Mesenchymal stem cell (in vitro differentiated cells and primary cell): ENCODE measurements at regions not wholly inside any gene's neighbourhood (a gene's known extent, or its start where the extent isn't known, plus 50 kb on each side); places are given as distances from the start of the nearest gene placed in this dataset.
"Not testable (repeated sequence)": the region's sequence is repeated elsewhere in the genome, so short reads cannot be mapped to it uniquely, and the experiment has no call there.

Experiments
- DNase-seq: peaks from one replicate; pipeline ENCODE4 v3.0.0-alpha.2; 2013
- H2AFZ ChIP-seq: one replicate; pipeline ENCODE4 v1.6.1; 2013; ENCODE audit warnings: low read depth, mild to moderate bottlenecking, control low read depth, inconsistent platforms, low read length, moderate library complexity
- H2AK5ac ChIP-seq: 2 replicates; pipeline ENCODE4 v1.6.1; 2013; ENCODE audit warnings: low read length, moderate library complexity, mild to moderate bottlenecking, inconsistent platforms; ENCODE audit not compliant: severe bottlenecking
- H2BK120ac ChIP-seq: one replicate; pipeline ENCODE4 v1.6.1; 2013; ENCODE audit warnings: low read depth, mild to moderate bottlenecking, inconsistent platforms, low read length, moderate library complexity
- H2BK12ac ChIP-seq, 2 experiments: one replicate each; pipeline ENCODE4 v1.6.1; 2013; ENCODE audit warnings: inconsistent platforms in 2 of 2, low read length in 2 of 2, mild to moderate bottlenecking in 2 of 2, moderate library complexity in 2 of 2, control low read depth in 1 of 2
- H2BK15ac ChIP-seq: one replicate; pipeline ENCODE4 v1.6.1; 2013; ENCODE audit warnings: mild to moderate bottlenecking, low read depth, inconsistent platforms; ENCODE audit not compliant: poor library complexity, severe bottlenecking
- H2BK5ac ChIP-seq: 2 replicates; pipeline ENCODE4 v1.6.1; 2013; ENCODE audit warnings: low read depth, mild to moderate bottlenecking, low read length, control low read depth, inconsistent platforms; ENCODE audit not compliant: poor library complexity, severe bottlenecking
- H3K14ac ChIP-seq, 2 experiments: one replicate each; pipeline ENCODE4 v1.6.1; 2013; ENCODE audit warnings: inconsistent platforms in 2 of 2, low read length in 2 of 2, control low read depth in 1 of 2, mild to moderate bottlenecking in 1 of 2, moderate library complexity in 1 of 2
- H3K18ac ChIP-seq, 2 experiments: one replicate each; pipeline ENCODE4 v1.6.1; 2013; ENCODE audit warnings: inconsistent platforms in 2 of 2, low read length in 2 of 2, control low read depth in 1 of 2, low read depth in 1 of 2, mild to moderate bottlenecking in 1 of 2
- H3K23ac ChIP-seq, 2 experiments: one replicate each; pipeline ENCODE4 v1.6.1; 2013; ENCODE audit warnings: inconsistent platforms in 2 of 2, low read length in 2 of 2, mild to moderate bottlenecking in 2 of 2, moderate library complexity in 2 of 2, control low read depth in 1 of 2
- H3K27ac ChIP-seq: 2 replicates; pipeline ENCODE4 v1.5.1; 2013; ENCODE audit warnings: mild to moderate bottlenecking, moderate library complexity, low read length, control low read depth, inconsistent platforms; ENCODE audit not compliant: poor library complexity, severe bottlenecking
- H3K27me3 ChIP-seq, 2 experiments: 2 replicates each; pipeline versions ENCODE4 v1.6.1 to v1.7.0; 2013; ENCODE audit warnings: low read length in 2 of 2, mild to moderate bottlenecking in 2 of 2, moderate library complexity in 2 of 2, control low read depth in 1 of 2, inconsistent platforms in 1 of 2; ENCODE audit not compliant: control insufficient read depth in 1 of 2, insufficient read depth in 1 of 2
- H3K36me3 ChIP-seq, 2 experiments: 2 replicates each; pipeline versions ENCODE4 v1.6.1 to v1.7.0; 2013; ENCODE audit warnings: low read length in 2 of 2, control low read depth in 1 of 2, inconsistent platforms in 1 of 2, low read depth in 1 of 2, mild to moderate bottlenecking in 1 of 2; ENCODE audit not compliant: insufficient read depth in 2 of 2, control insufficient read depth in 1 of 2
- H3K4ac ChIP-seq, 2 experiments: one replicate each; pipeline ENCODE4 v1.6.1; 2013; ENCODE audit warnings: inconsistent platforms in 2 of 2, low read length in 2 of 2, mild to moderate bottlenecking in 2 of 2, moderate library complexity in 2 of 2, control low read depth in 1 of 2, low read depth in 1 of 2
- H3K4me1 ChIP-seq: 2 replicates; pipeline ENCODE4 v1.6.1; 2013; ENCODE audit warnings: low read depth, low read length, control low read depth; ENCODE audit not compliant: control insufficient read depth, insufficient read depth
- H3K4me2 ChIP-seq: 2 replicates; pipeline ENCODE4 v1.6.1; 2013; ENCODE audit warnings: low read length, mild to moderate bottlenecking, inconsistent platforms; ENCODE audit not compliant: poor library complexity, severe bottlenecking
- H3K4me3 ChIP-seq, 2 experiments: 2 replicates each; pipeline versions ENCODE4 v1.5.1 to v1.7.0; 2013; ENCODE audit warnings: low read length in 2 of 2, mild to moderate bottlenecking in 2 of 2, control low read depth in 1 of 2, low read depth in 1 of 2; ENCODE audit not compliant: insufficient read depth in 1 of 2
- H3K79me1 ChIP-seq: replicated peaks from 2 replicates; pipeline ENCODE4 v1.6.1; 2013; ENCODE audit warnings: mild to moderate bottlenecking, control low read depth, low read length, inconsistent platforms; ENCODE audit not compliant: poor library complexity, severe bottlenecking
- H3K9ac ChIP-seq: 2 replicates; pipeline ENCODE4 v1.7.0; 2013; ENCODE audit warnings: mild to moderate bottlenecking, low read length, moderate library complexity
- H3K9me3 ChIP-seq: 2 replicates; pipeline ENCODE4 v1.7.0; 2013; ENCODE audit warnings: mild to moderate bottlenecking, low read length; ENCODE audit not compliant: control insufficient read depth
- H4K8ac ChIP-seq: one replicate; pipeline ENCODE4 v1.6.1; 2013; ENCODE audit warnings: inconsistent platforms, mild to moderate bottlenecking, low read length, moderate library complexity
- H4K91ac ChIP-seq: one replicate; pipeline ENCODE4 v1.6.1; 2013; ENCODE audit warnings: mild to moderate bottlenecking, low read length, inconsistent platforms
- WGBS: methylation state at CpG from one replicate; pipeline ENCODE4 v1.1.7; 2013; ENCODE audit warnings: mixed read lengths; 5-methylcytosine and 5-hydroxymethylcytosine counted together

GRCh38 chr9:67102506-67103276, 110.3 kb upstream of the SPATA31A3 start:
- not testable (repeated sequence) for DNase-seq, H3K27ac ChIP-seq, H2BK12ac ChIP-seq, H4K8ac ChIP-seq, H2AK5ac ChIP-seq, H3K4me3 ChIP-seq, H4K91ac ChIP-seq, H3K9ac ChIP-seq, H3K9me3 ChIP-seq, H2AFZ ChIP-seq, H3K36me3 ChIP-seq, H3K4me1 ChIP-seq, H3K23ac ChIP-seq, H3K79me1 ChIP-seq, H3K18ac ChIP-seq, H3K27me3 ChIP-seq, H2BK5ac ChIP-seq, H3K14ac ChIP-seq, H3K4ac ChIP-seq, H3K4me2 ChIP-seq, H2BK15ac ChIP-seq, H2BK120ac ChIP-seq
- no CpG with 5 or more reads among the region's 5 CpGs for WGBS

- H3K36me3 ChIP-seq, H3K9ac ChIP-seq, H3K4ac ChIP-seq, H2BK15ac ChIP-seq, H4K8ac ChIP-seq, H2BK12ac ChIP-seq, H3K4me1 ChIP-seq, DNase-seq, H3K18ac ChIP-seq, H3K27ac ChIP-seq, H3K14ac ChIP-seq, H2BK120ac ChIP-seq, H3K4me3 ChIP-seq, H2AFZ ChIP-seq, H2AK5ac ChIP-seq, H3K4me2 ChIP-seq, H2BK5ac ChIP-seq, H3K9me3 ChIP-seq, H3K79me1 ChIP-seq, H3K27me3 ChIP-seq, H3K23ac ChIP-seq, H4K91ac ChIP-seq: not testable (repeated sequence)
- WGBS = 95% methylated on average over 7 of the region's 8 CpGs
Measured at GRCh38 chr9:67091104-67091503, 98.8 kb upstream of the SPATA31A3 start.

GRCh38 chr9:67086862-67087261, 94.5 kb upstream of the SPATA31A3 start:
- not testable (repeated sequence) for H4K8ac ChIP-seq, H2BK15ac ChIP-seq, H3K79me1 ChIP-seq, H3K4ac ChIP-seq, DNase-seq, H3K23ac ChIP-seq, H3K18ac ChIP-seq, H3K14ac ChIP-seq, H2AFZ ChIP-seq, H2BK5ac ChIP-seq, H3K4me3 ChIP-seq, H3K27ac ChIP-seq, H3K36me3 ChIP-seq, H3K4me1 ChIP-seq, H2BK120ac ChIP-seq, H2AK5ac ChIP-seq, H3K9ac ChIP-seq, H4K91ac ChIP-seq, H3K27me3 ChIP-seq, H3K9me3 ChIP-seq, H3K4me2 ChIP-seq, H2BK12ac ChIP-seq
- WGBS = no CpG with 5 or more reads among the region's 1 CpG

GRCh38 chr9:67066140-67066539, 73.8 kb upstream of the SPATA31A3 start:
- no CpG with 5 or more reads among the region's 5 CpGs for WGBS
- H3K4ac ChIP-seq, H3K79me1 ChIP-seq, H2BK5ac ChIP-seq, H4K91ac ChIP-seq, H3K9me3 ChIP-seq, H3K27me3 ChIP-seq, H2BK120ac ChIP-seq, DNase-seq, H3K23ac ChIP-seq, H3K14ac ChIP-seq, H3K27ac ChIP-seq, H3K4me3 ChIP-seq, H2BK15ac ChIP-seq, H3K36me3 ChIP-seq, H2AK5ac ChIP-seq, H2BK12ac ChIP-seq, H2AFZ ChIP-seq, H3K18ac ChIP-seq, H3K9ac ChIP-seq, H4K8ac ChIP-seq, H3K4me1 ChIP-seq, H3K4me2 ChIP-seq: not testable (repeated sequence)
